OCI-LY7 (cell line): ENCODE measurements at regions not wholly inside any gene's neighbourhood (a gene's known extent, or its start where the extent isn't known, plus 50 kb on each side); places are given as distances from the start of the nearest gene placed in this dataset.

Source experiments
- BruUV-seq: library from RNA; stranded (reverse); fragments of 400-500 nt; replicated peaks from 2 replicates; lab custom pipeline; 2021; lab: Mats Ljungman, UMichigan
- CTCF ChIA-PET: fragments of 300-600 bp; sonication (Branson Sonifier 250); formaldehyde crosslinking; loops from one replicate; lab custom pipeline; 2022; ENCODE audit warnings: antibody characterized with exemption; ENCODE audit not compliant: unreplicated experiment; lab: Charles Lee
- POLR2A ChIA-PET: fragments of 300-600 bp; sonication (Branson Sonifier 250); formaldehyde crosslinking; loops from one replicate; lab custom pipeline; 2022; ENCODE audit warnings: antibody characterized with exemption; lab: Charles Lee
- DNase-seq: peaks from one replicate; pipeline ENCODE4 v3.0.0-alpha.2; 2015; ENCODE audit warnings: low spot score
- H2AFZ ChIP-seq: fragments of 200-600 bp; sonication (generic), shearing (Covaris generic); 2 replicates; pipeline ENCODE4 v1.6.1; 2014; ENCODE audit warnings: mild to moderate bottlenecking, antibody characterized with exemption, low read length, moderate library complexity
- H3K27ac ChIP-seq: fragments of 200-600 bp; sonication (generic); 2 replicates; pipeline ENCODE4 v1.5.1; 2014; ENCODE audit warnings: mixed run types, low read depth, mild to moderate bottlenecking, moderate library complexity, low read length, inconsistent platforms; ENCODE audit not compliant: poor library complexity, severe bottlenecking
- H3K36me3 ChIP-seq: fragments of 200-600 bp; sonication (generic); 2 replicates; pipeline ENCODE4 v1.6.1; 2014; ENCODE audit warnings: mild to moderate bottlenecking, antibody characterized with exemption, low read length, moderate library complexity, mixed read lengths; ENCODE audit not compliant: insufficient read depth
- H3K4me1 ChIP-seq: fragments of 200-600 bp; sonication (generic); 2 replicates; pipeline ENCODE4 v1.5.1; 2014; ENCODE audit warnings: mild to moderate bottlenecking, low read length; ENCODE audit not compliant: insufficient read depth, poor library complexity, severe bottlenecking
- H3K4me2 ChIP-seq: fragments of 200-600 bp; sonication (generic); 2 replicates; pipeline ENCODE4 v1.6.1; 2014; ENCODE audit warnings: mild to moderate bottlenecking, low read length
- H3K4me3 ChIP-seq: fragments of 200-600 bp; sonication (generic); 2 replicates; pipeline ENCODE4 v1.5.1; 2014; ENCODE audit warnings: mild to moderate bottlenecking, low read depth, low read length; ENCODE audit not compliant: poor library complexity, severe bottlenecking
- H3K79me2 ChIP-seq: fragments of 200-600 bp; sonication (generic); 2 replicates; pipeline ENCODE4 v1.6.1; 2016; ENCODE audit warnings: low read depth, mild to moderate bottlenecking, low read length, moderate library complexity, mixed read lengths; ENCODE audit not compliant: insufficient read depth
- H3K9me2 ChIP-seq: fragments of 200-600 bp; sonication (generic); 2 replicates; pipeline ENCODE4 v1.6.1; 2016; ENCODE audit warnings: mild to moderate bottlenecking, low read length, mixed read lengths; ENCODE audit not compliant: insufficient read depth
- H3K9me3 ChIP-seq: fragments of 200-600 bp; sonication (generic); 2 replicates; pipeline ENCODE4 v1.6.1; 2014; ENCODE audit warnings: mild to moderate bottlenecking, mixed run types, low read length, mixed read lengths
- H4K20me1 ChIP-seq: fragments of 200-600 bp; sonication (generic); 2 replicates; pipeline ENCODE4 v1.6.1; 2014; ENCODE audit warnings: mild to moderate bottlenecking, antibody characterized with exemption, low read length, moderate library complexity, mixed read lengths; ENCODE audit not compliant: insufficient read depth
- EZH2phosphoT487 ChIP-seq: fragments of 200-600 bp; sonication (generic); IDR thresholded peaks from 2 replicates; pipeline ENCODE4 v1.6.1; 2018; ENCODE audit warnings: low read depth, borderline replicate concordance, mild to moderate bottlenecking, mixed run types, antibody characterized with exemption, low read length, moderate library complexity, mixed read lengths
- intact Hi-C: fragments of 100-400 bp; cut with micrococcal nuclease; formaldehyde crosslinking; loops from one replicate; pipeline ENCODE4 v1.10.0; 2022; ENCODE audit not compliant: unreplicated experiment
- TF ChIP-seq, protein P1 (sequence below): fragments of 200-600 bp; sonication (generic); conservative IDR thresholded peaks from 2 replicates; pipeline ENCODE4 v1.5.1; 2014; ENCODE audit warnings: mild to moderate bottlenecking, antibody characterized with exemption, low read length, moderate library complexity, mixed read lengths

DNA sequence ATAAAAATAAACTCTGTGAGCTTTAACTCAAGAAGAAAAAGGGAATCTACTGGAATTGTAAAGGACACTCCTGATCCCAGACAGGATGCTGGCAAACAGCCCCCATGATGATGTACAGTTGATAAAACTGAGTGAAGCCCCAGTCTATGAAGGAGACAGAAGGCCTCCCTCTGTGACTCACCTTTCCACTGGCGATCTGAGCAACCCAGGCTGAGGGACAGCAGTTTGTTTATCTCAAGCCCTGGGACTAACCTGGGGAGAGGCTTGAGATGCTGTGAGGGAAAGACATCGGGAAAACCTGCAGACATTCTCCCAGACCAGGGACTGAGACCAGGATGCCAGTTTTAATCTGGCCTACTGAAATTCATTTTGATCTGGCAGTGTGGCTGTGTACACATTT, 104.5 kb upstream of the CDH2 start:
- intact Hi-C loops = no loop called here
- H4K20me1 ChIP-seq = no peaks in the 10 kb centered on the region
- H3K79me2 ChIP-seq = no peaks in the 10 kb centered on the region
- H3K4me3 ChIP-seq = no peak overlapping the region
- H3K27ac ChIP-seq = no peak overlapping the region
- no peaks in the 10 kb centered on the region for H3K36me3 ChIP-seq
- TF ChIP-seq, protein P1, sequence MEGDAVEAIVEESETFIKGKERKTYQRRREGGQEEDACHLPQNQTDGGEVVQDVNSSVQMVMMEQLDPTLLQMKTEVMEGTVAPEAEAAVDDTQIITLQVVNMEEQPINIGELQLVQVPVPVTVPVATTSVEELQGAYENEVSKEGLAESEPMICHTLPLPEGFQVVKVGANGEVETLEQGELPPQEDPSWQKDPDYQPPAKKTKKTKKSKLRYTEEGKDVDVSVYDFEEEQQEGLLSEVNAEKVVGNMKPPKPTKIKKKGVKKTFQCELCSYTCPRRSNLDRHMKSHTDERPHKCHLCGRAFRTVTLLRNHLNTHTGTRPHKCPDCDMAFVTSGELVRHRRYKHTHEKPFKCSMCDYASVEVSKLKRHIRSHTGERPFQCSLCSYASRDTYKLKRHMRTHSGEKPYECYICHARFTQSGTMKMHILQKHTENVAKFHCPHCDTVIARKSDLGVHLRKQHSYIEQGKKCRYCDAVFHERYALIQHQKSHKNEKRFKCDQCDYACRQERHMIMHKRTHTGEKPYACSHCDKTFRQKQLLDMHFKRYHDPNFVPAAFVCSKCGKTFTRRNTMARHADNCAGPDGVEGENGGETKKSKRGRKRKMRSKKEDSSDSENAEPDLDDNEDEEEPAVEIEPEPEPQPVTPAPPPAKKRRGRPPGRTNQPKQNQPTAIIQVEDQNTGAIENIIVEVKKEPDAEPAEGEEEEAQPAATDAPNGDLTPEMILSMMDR = no peak
- TF ChIP-seq EZH2phosphoT487 = no peak
- CTCF ChIA-PET = no interaction called here
- no peaks in the 10 kb centered on the region for H3K4me1 ChIP-seq
- no TSS peak for BruUV-seq
- no peaks in the 10 kb centered on the region for H3K9me2 ChIP-seq
- DNase-seq = no peak
- no peak overlapping the region for H2AFZ ChIP-seq
- POLR2A ChIA-PET = no interaction called here
- no peak overlapping the region for H3K4me2 ChIP-seq
- no peaks in the 10 kb centered on the region for H3K9me3 ChIP-seq

DNA sequence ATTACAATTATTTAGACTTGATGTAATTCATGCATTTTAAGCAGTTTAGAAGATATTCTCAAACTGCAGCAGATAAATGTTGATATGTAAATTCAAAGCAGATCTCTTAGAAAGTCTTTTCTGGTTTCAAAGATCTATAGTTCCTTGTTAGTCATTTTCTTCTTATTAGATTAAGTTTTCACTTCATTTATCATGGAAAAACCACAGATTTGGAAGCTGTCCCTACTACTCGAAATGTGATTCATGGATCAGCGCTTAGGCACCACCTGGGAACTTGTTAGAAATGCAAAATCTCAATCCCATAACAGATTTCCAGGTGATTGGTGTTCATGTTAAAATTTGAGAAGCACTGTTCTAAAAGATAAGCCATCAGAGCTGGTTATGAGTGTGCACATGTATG, 92.8 kb upstream of the CDH2 start:
- no peaks in the 10 kb centered on the region for H3K4me1 ChIP-seq
- 0 out of 2 replicates have a peak, but pooled peaks cover 5% of the 10 kb centered on the region for H3K9me3 ChIP-seq
- no peaks in the 10 kb centered on the region for H3K9me2 ChIP-seq
- no peak overlapping the region for H3K27ac ChIP-seq
- no peak overlapping the region for H3K4me3 ChIP-seq
- H3K4me2 ChIP-seq = no peak overlapping the region
- BruUV-seq = no TSS peak
- H3K36me3 ChIP-seq = no peaks in the 10 kb centered on the region
- TF ChIP-seq EZH2phosphoT487 = no peak
- TF ChIP-seq, protein P1 = no peak
- H2AFZ ChIP-seq = no peak overlapping the region
- no peak for DNase-seq
- H3K79me2 ChIP-seq = no peaks in the 10 kb centered on the region
- ChIA-PET POLR2A (no interaction called here), CTCF (no interaction called here)
- intact Hi-C loops = no loop called here
- no peaks in the 10 kb centered on the region for H4K20me1 ChIP-seq

DNA sequence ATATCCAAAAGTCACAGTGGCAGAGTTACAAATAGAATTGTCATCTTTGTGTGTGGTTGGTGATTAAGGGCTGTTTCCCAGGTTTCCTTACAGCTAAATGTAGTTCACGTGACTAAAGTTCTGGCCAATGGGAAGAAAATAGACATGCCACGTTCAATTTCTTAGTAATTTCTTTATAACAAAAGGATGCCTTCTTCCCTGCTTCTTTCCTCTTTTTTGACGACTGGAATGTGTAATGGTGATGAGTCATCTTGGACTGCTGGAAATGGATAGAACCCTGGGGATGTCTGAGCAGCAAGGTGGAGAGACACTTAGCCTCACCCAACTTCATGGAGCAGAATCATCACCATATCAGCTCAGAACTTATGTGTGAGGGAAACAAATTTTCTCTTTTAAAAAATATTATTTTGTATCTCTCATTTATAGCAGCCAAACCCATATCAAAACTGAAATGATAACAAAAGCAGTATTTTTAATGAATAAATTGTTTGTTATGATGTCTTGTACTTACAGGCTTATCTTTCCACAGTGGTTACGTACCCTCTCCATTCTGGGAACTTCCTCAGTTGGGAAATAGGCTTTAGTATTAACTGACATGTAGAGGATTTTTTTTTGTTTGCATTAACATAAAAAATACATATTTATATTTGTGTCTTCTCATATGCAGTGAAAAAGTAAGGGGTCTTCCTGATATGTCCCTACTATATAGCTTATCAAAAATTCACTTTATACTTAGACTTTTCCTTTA, 91.1 kb upstream of the CDH2 start:
- H4K20me1 ChIP-seq = no peaks in the 10 kb centered on the region
- H3K9me3 ChIP-seq = 0 out of 2 replicates have a peak, but pooled peaks cover 5% of the 10 kb centered on the region
- H3K4me3 ChIP-seq = no peak overlapping the region
- H3K9me2 ChIP-seq = no peaks in the 10 kb centered on the region
- no peak for DNase-seq
- no peak overlapping the region for H3K4me2 ChIP-seq
- H3K36me3 ChIP-seq = no peaks in the 10 kb centered on the region
- H3K4me1 ChIP-seq = no peaks in the 10 kb centered on the region
- CTCF ChIA-PET = no interaction called here
- no peak overlapping the region for H2AFZ ChIP-seq
- H3K79me2 ChIP-seq = no peaks in the 10 kb centered on the region
- POLR2A ChIA-PET = no interaction called here
- H3K27ac ChIP-seq = no peak overlapping the region
- TF ChIP-seq, protein P1 = no peak
- TF ChIP-seq EZH2phosphoT487 = no peak
- intact Hi-C loops = no loop called here
- no TSS peak for BruUV-seq
